PFSK-1 (cell line): ENCODE measurements at regions not wholly inside any gene's neighbourhood (a gene's known extent, or its start where the extent isn't known, plus 50 kb on each side); places are given as distances from the start of the nearest gene placed in this dataset.

Source experiments
- POLR2AphosphoS5 ChIP-seq: IDR thresholded peaks from 2 replicates; pipeline ENCODE4 v1.6.1; 2012; ENCODE audit warnings: low read depth, mild to moderate bottlenecking, control low read depth, low read length, moderate library complexity
- TAF1 ChIP-seq: IDR thresholded peaks from 2 replicates; pipeline ENCODE4 v1.6.1; 2012; ENCODE audit warnings: low read length, control low read depth, borderline replicate concordance; ENCODE audit not compliant: insufficient read depth

DNA sequence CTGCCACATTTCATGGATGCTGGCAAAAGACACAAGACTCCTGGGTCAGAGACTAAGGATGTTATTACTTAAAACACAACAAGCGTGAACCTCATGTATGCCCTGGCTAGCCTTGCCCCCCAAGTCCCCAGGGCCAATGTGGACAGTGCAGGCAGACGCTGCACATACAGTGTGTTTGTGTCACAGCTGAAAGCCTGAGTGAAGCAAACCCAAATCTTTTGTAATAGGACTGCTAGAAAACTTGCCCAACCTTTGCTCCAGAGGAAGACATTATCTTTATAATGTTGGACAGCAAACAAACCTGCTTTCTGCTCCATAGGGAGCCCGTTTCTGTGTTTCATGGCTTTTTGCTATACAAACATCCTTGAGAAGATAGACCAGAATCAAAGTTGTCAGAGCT lies 282.0 kb upstream of the RORA start:
- no peak for TF ChIP-seq TAF1
- no peak for TF ChIP-seq POLR2AphosphoS5
